ENCODE measurements at regions not wholly inside any gene's neighbourhood (a gene's known extent, or its start where the extent isn't known, plus 50 kb on each side); places are given as distances from the start of the nearest gene placed in this dataset.

DNA sequence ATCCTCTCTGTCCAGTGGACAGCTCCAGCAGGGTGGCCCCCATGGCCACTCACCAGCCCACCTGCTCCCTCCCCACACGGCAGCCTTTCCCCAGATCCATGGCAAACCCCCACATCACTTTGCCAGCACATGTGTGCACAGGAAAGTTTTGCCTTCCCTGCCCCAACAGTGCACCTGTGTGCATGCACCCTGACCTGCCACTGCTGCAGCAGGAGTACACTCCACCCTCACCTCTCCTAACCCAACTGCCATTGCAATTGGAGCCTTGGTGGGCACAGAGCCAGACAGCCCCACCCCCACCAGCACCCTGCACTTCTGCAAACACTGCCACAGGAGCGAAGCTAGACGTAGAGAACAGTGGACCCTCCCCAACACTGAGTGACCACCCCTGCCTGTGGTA, 308.9 kb downstream of the CEP170 start:
- no peak overlapping the region for H3K23ac ChIP-seq (ENCODE audit: insufficient read length)
- no peak overlapping the region for H3K27ac ChIP-seq (ENCODE audit: low read depth, low read length)
- H3K27me3 ChIP-seq (replicated peaks in 1 of 4; ENCODE audit: control insufficient read depth in 3 of 4, extremely low read depth in 1 of 4, insufficient read depth in 3 of 4, low read length in 3 of 4), result no peaks in the 10 kb centered on the region
- FAIRE-seq (no peak), DNase-seq (ENCODE audit: low read depth in 1 of 2, low spot score in 2 of 2) (no peak)
- no peak overlapping the region for H2AK5ac ChIP-seq (ENCODE audit: low read depth, low read length)
- no peak overlapping the region for H3K9ac ChIP-seq (replicated peaks in 1 of 4; ENCODE audit: extremely low read depth in 1 of 4, low read depth in 3 of 4, low read length in 3 of 4)
- no peak overlapping the region for H2AFZ ChIP-seq (ENCODE audit: low read length)
- H2BK5ac ChIP-seq (ENCODE audit: low read depth, low read length), result no peak overlapping the region
- no peaks in the 10 kb centered on the region for H3K36me3 ChIP-seq (ENCODE audit: control insufficient read depth in 2 of 4, insufficient read depth in 4 of 4, low read length in 3 of 4)
- H2BK15ac ChIP-seq (ENCODE audit: low read length), result no peak overlapping the region
- H3K79me2 ChIP-seq (ENCODE audit: control insufficient read depth in 1 of 2, insufficient read depth in 2 of 2, low read length in 2 of 2), result no peaks in the 10 kb centered on the region
- no peak overlapping the region for H3K56ac ChIP-seq (replicated peaks; ENCODE audit: insufficient read length, low read depth, low read length)
- H2BK120ac ChIP-seq (replicated peaks; ENCODE audit: low read depth, low read length), result no peak overlapping the region
- no peak overlapping the region for H3K4me2 ChIP-seq (ENCODE audit: insufficient read depth in 1 of 2, low read depth in 2 of 2, low read length in 2 of 2)
- H3K14ac ChIP-seq (ENCODE audit: insufficient read length), result no peak overlapping the region
- no peak overlapping the region for H3K4me3 ChIP-seq (ENCODE audit: extremely low read depth in 1 of 4, insufficient read depth in 2 of 4, low read depth in 3 of 4, low read length in 4 of 4)
- H4K20me1 ChIP-seq (replicated peaks in 1 of 2; ENCODE audit: control insufficient read depth in 1 of 2, insufficient read depth in 2 of 2, low read length in 2 of 2), result no peaks in the 10 kb centered on the region
- ChIA-PET POLR2A (ENCODE audit: partially characterized antibody) (no interaction called here), CTCF (ENCODE audit: partially characterized antibody) (no interaction called here)
- no peak overlapping the region for H2BK12ac ChIP-seq (ENCODE audit: low read depth, low read length)
- no peaks in the 10 kb centered on the region for H3K79me1 ChIP-seq (ENCODE audit: low read depth, low read length)
- 100% methylated on average over 3 of the region's 3 CpGs; no CpG with 5 or more reads in 1 of the 2 experiments for WGBS, 2 experiments (ENCODE audit: extremely low coverage in 1 of 2, insufficient coverage in 1 of 2, insufficient read length in 1 of 2, insufficient replicate concordance in 2 of 2, low coverage in 1 of 2, low lambda C conversion rate in 2 of 2, missing lambda C conversion rate in 1 of 2)
- H4K8ac ChIP-seq (ENCODE audit: extremely low read depth, insufficient read depth, low read length), result no peak overlapping the region
- no peak overlapping the region for H3K18ac ChIP-seq (ENCODE audit: extremely low read depth, low read length)
- H4K5ac ChIP-seq (ENCODE audit: insufficient read length, low read depth, low read length), result no peak overlapping the region
- H4K91ac ChIP-seq (replicated peaks; ENCODE audit: insufficient read length, low read length), result no peak overlapping the region
- H2BK20ac ChIP-seq (ENCODE audit: low read length), result no peak overlapping the region
- H3K4ac ChIP-seq (replicated peaks; ENCODE audit: insufficient read length, low read depth, low read length), result no peak overlapping the region
- H3K4me1 ChIP-seq (replicated peaks in 1 of 4; ENCODE audit: control insufficient read depth in 3 of 4, insufficient read depth in 4 of 4, low read length in 3 of 4), result no peaks in the 10 kb centered on the region
- H3K9me3 ChIP-seq (ENCODE audit: insufficient read depth in 2 of 2, low read depth in 1 of 2, low read length in 1 of 2), result no peaks in the 10 kb centered on the region
- no peaks in the 10 kb centered on the region for H3K23me2 ChIP-seq (ENCODE audit: low read depth, low read length)
- TF ChIP-seq KDM5A (IDR thresholded peaks at IDR 0.05; ENCODE audit: low read length) (no peak), CTCF (IDR thresholded peaks at IDR 0.05; ENCODE audit: control extremely low read depth in 1 of 3, insufficient read depth in 1 of 3, low read depth in 1 of 3, low read length in 3 of 3) (no peak), ASH2L (IDR thresholded peaks at IDR 0.05; ENCODE audit: low read length) (no peak), SP2 (IDR thresholded peaks at IDR 0.05; ENCODE audit: low read length) (no peak), USF2 (IDR thresholded peaks at IDR 0.05; ENCODE audit: low read length) (no peak), SP1 (IDR thresholded peaks at IDR 0.05; ENCODE audit: low read depth, low read length) (no peak), CHD1 (IDR thresholded peaks at IDR 0.05; ENCODE audit: low read depth, low read length) (no peak), CTBP2 (IDR thresholded peaks at IDR 0.05; ENCODE audit: borderline replicate concordance, insufficient read depth, insufficient read length, low read length) (no peak), HDAC6 (IDR thresholded peaks at IDR 0.05; ENCODE audit: low read depth, low read length) (no peak), KDM1A (IDR thresholded peaks at IDR 0.05; ENCODE audit: borderline replicate concordance, low read length) (no peak)
- TF ChIP-seq, protein P1, sequence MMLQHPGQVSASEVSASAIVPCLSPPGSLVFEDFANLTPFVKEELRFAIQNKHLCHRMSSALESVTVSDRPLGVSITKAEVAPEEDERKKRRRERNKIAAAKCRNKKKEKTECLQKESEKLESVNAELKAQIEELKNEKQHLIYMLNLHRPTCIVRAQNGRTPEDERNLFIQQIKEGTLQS (IDR thresholded peaks at IDR 0.05; ENCODE audit: insufficient read depth, low read depth, low read length), result no peak
